NB4 (cell line): ENCODE measurements at regions not wholly inside any gene's neighbourhood (a gene's known extent, or its start where the extent isn't known, plus 50 kb on each side); places are given as distances from the start of the nearest gene placed in this dataset.

Experiments
- DNase-seq: peaks from one replicate; pipeline ENCODE4 v3.0.0; 2010; ENCODE audit warnings: low read depth
- H3K4me3 ChIP-seq: one replicate; pipeline ENCODE4 v1.5.1; 2011; ENCODE audit warnings: mild to moderate bottlenecking, low read depth, low read length, moderate library complexity
- MYC ChIP-seq: IDR thresholded peaks from 2 replicates; pipeline ENCODE4 v1.6.1; 2011; ENCODE audit warnings: low read depth, low read length
- POLR2A ChIP-seq: IDR thresholded peaks from 2 replicates; pipeline ENCODE4 v1.6.1; 2011; ENCODE audit warnings: mild to moderate bottlenecking; ENCODE audit not compliant: insufficient read length; ENCODE audit errors: extremely low read depth
- TF ChIP-seq, protein P1 (sequence below): IDR thresholded peaks from 2 replicates; pipeline ENCODE4 v1.6.1; 2011; ENCODE audit warnings: low read depth, low read length
- TF ChIP-seq, protein P2 (sequence below): IDR thresholded peaks from one replicate; pipeline ENCODE4 v1.5.1; 2012; ENCODE audit warnings: low read depth, low read length

DNA sequence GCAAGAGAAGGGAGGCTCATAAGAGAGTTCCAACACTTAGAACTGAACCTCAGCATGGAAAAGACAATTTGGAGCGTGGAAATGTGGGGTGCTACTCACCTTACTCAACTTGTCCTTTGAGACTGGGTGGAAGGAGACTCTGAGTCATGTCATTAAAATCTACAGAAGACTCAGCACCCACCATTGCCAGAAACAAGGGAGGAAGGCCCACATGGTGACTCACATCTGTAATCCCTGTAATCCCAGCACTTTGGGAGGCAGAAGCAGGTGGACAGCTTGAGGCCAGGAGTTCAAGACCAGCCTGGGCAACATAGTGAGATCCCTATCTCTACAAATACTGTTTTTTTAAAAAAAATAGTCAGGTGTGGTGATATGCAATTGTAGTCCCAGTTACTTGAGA is 161.9 kb upstream of the UBE3A start:
- TF ChIP-seq MYC (no peak), POLR2A (no peak)
- TF ChIP-seq, protein P1, sequence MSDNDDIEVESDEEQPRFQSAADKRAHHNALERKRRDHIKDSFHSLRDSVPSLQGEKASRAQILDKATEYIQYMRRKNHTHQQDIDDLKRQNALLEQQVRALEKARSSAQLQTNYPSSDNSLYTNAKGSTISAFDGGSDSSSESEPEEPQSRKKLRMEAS = no peak
- TF ChIP-seq, protein P2, sequence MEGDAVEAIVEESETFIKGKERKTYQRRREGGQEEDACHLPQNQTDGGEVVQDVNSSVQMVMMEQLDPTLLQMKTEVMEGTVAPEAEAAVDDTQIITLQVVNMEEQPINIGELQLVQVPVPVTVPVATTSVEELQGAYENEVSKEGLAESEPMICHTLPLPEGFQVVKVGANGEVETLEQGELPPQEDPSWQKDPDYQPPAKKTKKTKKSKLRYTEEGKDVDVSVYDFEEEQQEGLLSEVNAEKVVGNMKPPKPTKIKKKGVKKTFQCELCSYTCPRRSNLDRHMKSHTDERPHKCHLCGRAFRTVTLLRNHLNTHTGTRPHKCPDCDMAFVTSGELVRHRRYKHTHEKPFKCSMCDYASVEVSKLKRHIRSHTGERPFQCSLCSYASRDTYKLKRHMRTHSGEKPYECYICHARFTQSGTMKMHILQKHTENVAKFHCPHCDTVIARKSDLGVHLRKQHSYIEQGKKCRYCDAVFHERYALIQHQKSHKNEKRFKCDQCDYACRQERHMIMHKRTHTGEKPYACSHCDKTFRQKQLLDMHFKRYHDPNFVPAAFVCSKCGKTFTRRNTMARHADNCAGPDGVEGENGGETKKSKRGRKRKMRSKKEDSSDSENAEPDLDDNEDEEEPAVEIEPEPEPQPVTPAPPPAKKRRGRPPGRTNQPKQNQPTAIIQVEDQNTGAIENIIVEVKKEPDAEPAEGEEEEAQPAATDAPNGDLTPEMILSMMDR = no peak
- DNase-seq = no peak
- no peak overlapping the region for H3K4me3 ChIP-seq

DNA sequence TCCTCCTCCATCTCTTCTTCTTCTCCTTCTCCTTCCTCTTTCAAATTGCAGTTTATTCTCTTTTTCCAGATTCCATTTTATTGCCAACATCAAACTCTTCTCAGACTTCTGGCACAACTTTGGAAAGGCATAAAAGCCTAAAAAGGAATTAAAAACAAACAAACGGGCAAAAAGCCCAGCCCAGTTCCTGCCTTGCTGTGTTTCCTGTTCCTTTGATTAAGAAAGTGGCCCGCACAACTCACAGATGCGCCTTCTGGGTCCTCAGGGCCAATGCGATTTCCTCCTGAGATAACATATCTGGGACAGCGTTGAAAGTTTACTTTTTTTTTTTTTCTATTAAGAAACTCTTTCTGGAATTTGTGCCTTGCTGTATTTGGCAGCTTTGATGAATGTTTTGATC is 158.7 kb upstream of the UBE3A start:
- no peak overlapping the region for H3K4me3 ChIP-seq
- DNase-seq = no peak
- TF ChIP-seq, protein P1 = no peak

DNA sequence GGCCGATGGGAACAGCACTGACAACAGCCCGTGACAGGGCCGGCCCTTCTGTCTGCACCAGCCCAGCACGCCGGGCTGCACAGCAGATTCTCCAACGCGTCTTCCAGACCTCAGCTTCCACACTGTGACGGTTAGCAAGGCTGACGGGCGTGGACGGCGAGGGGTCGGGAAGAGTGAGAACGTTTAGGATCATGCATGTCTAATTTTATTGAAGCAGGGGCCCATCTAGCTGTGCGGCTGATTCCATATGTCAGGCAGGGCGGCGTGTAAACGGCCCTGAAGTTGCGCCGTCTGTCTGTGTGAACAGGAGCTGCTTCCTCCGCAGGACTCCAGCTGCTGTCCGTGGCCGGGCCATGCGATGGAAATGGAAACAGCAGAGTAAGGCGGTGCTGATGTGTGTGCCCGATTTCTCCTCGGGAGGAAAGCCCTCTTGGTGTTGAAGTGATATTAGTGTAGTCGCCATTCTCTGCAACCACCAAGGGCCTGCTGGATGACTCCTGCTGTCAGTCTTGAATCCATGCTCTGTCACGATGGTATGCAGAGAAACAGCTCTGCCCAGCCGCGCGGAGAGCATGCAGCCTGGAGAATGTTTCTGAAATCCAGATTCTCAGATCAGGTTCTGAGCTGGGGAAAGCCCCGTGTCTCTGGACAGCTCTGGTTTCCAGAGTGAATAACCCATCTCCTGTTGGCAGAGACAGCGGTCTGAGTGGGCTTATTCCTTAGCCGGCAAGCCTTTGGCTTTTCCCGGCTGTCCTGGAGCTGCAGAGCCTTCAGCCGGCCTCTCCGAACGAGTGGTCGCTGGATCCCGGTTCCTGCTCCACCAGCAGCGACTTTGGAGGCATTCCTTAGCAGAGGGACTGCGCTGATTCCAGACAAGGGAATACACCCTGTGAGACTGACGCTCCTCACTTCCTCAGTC is 158.1 kb upstream of the UBE3A start:
- TF ChIP-seq POLR2A = no peak
- TF ChIP-seq, protein P1 = no peak
- TF ChIP-seq, protein P2 = no peak
- TF ChIP-seq MYC = no peak
- no peak overlapping the region for H3K4me3 ChIP-seq
- DNase-seq = no peak

DNA sequence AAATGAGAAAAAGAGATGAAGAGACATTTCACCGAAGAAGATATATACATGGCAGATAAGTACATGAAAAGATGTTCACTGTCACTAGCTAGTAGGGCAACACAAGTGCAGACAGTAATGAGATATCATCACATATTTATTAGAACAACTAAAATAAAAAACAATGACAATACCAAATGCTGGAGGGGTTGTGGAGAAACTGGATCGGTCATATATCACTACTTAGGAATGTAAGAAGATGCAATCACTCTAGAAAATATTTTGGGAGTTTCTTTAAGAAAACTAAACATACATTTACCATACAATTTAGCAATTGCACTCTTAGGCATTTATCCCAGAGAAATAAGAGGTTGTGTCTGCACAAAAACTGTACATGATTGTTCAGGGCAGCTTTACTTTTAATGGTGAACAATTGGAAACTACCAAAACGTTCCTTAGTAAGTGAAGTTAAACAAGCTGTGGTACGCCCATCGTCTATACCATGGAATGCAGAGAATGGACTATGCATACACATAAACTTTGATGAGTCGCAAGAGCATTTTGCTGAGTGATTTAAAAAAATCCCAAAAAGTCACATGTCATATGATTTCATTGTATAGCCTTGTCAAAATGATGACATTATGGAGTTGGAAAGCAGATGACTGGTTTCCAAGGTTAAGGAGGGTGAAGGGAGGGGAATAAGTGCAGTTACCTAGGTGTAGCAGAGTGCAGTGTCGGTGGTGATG is 149.0 kb upstream of the UBE3A start:
- TF ChIP-seq, protein P2 = no peak
- TF ChIP-seq, protein P1 = no peak
- no peak for TF ChIP-seq POLR2A
- no peak for TF ChIP-seq MYC
- no peak for DNase-seq
- H3K4me3 ChIP-seq = no peak overlapping the region

DNA sequence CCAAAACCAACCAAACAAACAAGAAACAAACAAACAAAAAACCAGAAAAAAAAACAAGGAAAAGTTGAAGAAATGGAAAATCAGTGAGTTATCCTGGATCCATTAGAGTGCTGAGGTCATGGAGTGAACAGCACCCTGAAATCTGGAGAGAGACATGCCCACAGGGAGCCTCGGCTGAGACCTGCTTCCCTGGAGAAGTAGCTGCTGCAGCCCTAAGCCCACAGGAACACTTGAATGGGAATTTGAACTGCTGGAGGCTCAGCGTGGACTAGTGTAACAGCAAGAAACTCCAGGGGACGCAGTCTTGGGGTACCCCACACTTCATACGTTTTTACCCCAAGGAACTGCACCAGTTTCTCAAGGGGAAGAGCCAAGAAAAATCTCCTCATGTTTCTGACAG is 144.1 kb upstream of the UBE3A start:
- no peak for DNase-seq
- TF ChIP-seq, protein P1 = no peak
- TF ChIP-seq, protein P2 = no peak
- TF ChIP-seq MYC (no peak), POLR2A (no peak)
- H3K4me3 ChIP-seq = no peak overlapping the region

DNA sequence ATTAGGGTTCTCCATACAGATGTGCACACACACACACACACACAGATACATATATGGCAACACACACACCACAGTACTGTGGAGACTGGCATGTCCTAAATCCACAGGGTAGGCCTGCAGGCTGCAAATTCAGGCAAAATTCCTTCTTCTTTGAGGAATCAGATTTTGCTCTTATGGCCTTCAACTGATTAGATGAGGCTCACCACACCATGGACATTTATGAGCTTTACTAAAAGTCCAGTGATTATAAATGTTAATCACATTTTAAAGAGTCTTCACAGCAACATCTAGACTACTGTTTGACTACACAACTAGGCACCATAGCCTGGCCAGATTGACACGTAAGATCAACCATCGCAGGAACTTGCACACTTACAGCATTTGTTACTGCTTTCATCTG is 140.3 kb upstream of the UBE3A start:
- H3K4me3 ChIP-seq = no peak overlapping the region
- DNase-seq = no peak
- TF ChIP-seq, protein P1 = no peak
- TF ChIP-seq, protein P2 = no peak
- TF ChIP-seq POLR2A (no peak), MYC (no peak)
